ENCODE measurements at regions not wholly inside any gene's neighbourhood (a gene's known extent, or its start where the extent isn't known, plus 50 kb on each side); places are given as distances from the start of the nearest gene placed in this dataset.

- intact Hi-C loops (cut with DNase I) = no loop called here
- peak; percentile 47 for ATAC-seq
- DNase-seq (ENCODE audit: low spot score) = no peak
These were observed 130.3 kb upstream of the SERP2 start for GRCh38 chr13:44243198-44243857.

GRCh38 chr13:44244288-44244687 is 129.3 kb upstream of the SERP2 start:
- no peak for DNase-seq (ENCODE audit: low spot score)
- intact Hi-C loops (cut with DNase I) = no loop called here
- no peak for ATAC-seq

- peak; percentile 76 for DNase-seq (ENCODE audit: low spot score)
- ATAC-seq = peak; percentile 93
- intact Hi-C loops (cut with DNase I) = no loop called here
These were observed 124.2 kb upstream of the SERP2 start for GRCh38 chr13:44249431-44249836.

- ATAC-seq = no peak
- intact Hi-C loops (cut with DNase I) = no loop called here
These were observed 120.7 kb upstream of the SERP2 start for GRCh38 chr13:44252938-44253337.

GRCh38 chr13:44255771-44256364 is 117.8 kb upstream of the SERP2 start:
- no peak for ATAC-seq
- intact Hi-C loops (cut with DNase I) = no loop called here
- no peak for DNase-seq (ENCODE audit: low spot score)

More at GRCh38 chr13:44252938-44253337, 120.7 kb upstream of the SERP2 start:
- no peak for DNase-seq (ENCODE audit: low spot score)

- ATAC-seq (no peak), DNase-seq (ENCODE audit: low spot score) (no peak)
- intact Hi-C loops (cut with DNase I) = no loop called here
These were observed 115.8 kb upstream of the SERP2 start for GRCh38 chr13:44257796-44258195.

GRCh38 chr13:44259045-44260027 is 114.3 kb upstream of the SERP2 start:
- no peak for DNase-seq (ENCODE audit: low spot score)
- ATAC-seq = peak; percentile 27
- intact Hi-C loops (cut with DNase I) = no loop called here

GRCh38 chr13:44260336-44260735 is 113.3 kb upstream of the SERP2 start:
- intact Hi-C loops (cut with DNase I) = no loop called here
- ATAC-seq (no peak), DNase-seq (ENCODE audit: low spot score) (no peak)

GRCh38 chr13:44263751-44264620 is 109.6 kb upstream of the SERP2 start:
- ATAC-seq = peak; percentile 79
- intact Hi-C loops (cut with DNase I) = no loop called here

GRCh38 chr13:44266305-44266704 is 107.3 kb upstream of the SERP2 start:
- no peak for ATAC-seq
- intact Hi-C loops (cut with DNase I) = no loop called here
- no peak for DNase-seq (ENCODE audit: low spot score)

More at GRCh38 chr13:44263751-44264620, 109.6 kb upstream of the SERP2 start:
- no peak for DNase-seq (ENCODE audit: low spot score)

- no peak for DNase-seq (ENCODE audit: low spot score)
- ATAC-seq = no peak
- intact Hi-C loops (cut with DNase I) = no loop called here
These were observed 106.9 kb upstream of the SERP2 start for GRCh38 chr13:44266772-44267171.

GRCh38 chr13:44267203-44267602 is 106.4 kb upstream of the SERP2 start:
- DNase-seq (ENCODE audit: low spot score) (no peak), ATAC-seq (no peak)
- intact Hi-C loops (cut with DNase I) = no loop called here

GRCh38 chr13:44267980-44268379 is 105.6 kb upstream of the SERP2 start:
- intact Hi-C loops (cut with DNase I) = no loop called here
- DNase-seq (ENCODE audit: low spot score) (no peak), ATAC-seq (peak; percentile 44)

GRCh38 chr13:44268980-44269379 is 104.6 kb upstream of the SERP2 start:
- no peak for DNase-seq (ENCODE audit: low spot score)
- intact Hi-C loops (cut with DNase I) = no loop called here
- no peak for ATAC-seq

GRCh38 chr13:44270150-44270549 is 103.5 kb upstream of the SERP2 start:
- ATAC-seq (no peak), DNase-seq (ENCODE audit: low spot score) (no peak)
- intact Hi-C loops (cut with DNase I) = no loop called here

GRCh38 chr13:44271031-44271455 is 102.6 kb upstream of the SERP2 start:
- intact Hi-C loops (cut with DNase I) = no loop called here
- ATAC-seq (peak; percentile 55), DNase-seq (ENCODE audit: low spot score) (no peak)

- intact Hi-C loops (cut with DNase I) = no loop called here
- no peak for DNase-seq (ENCODE audit: low spot score)
- ATAC-seq = peak; percentile 25
These were observed 102.2 kb upstream of the SERP2 start for GRCh38 chr13:44271473-44271872.

GRCh38 chr13:44271915-44272341 is 101.7 kb upstream of the SERP2 start:
- DNase-seq (ENCODE audit: low spot score) (no peak), ATAC-seq (peak; percentile 74)
- intact Hi-C loops (cut with DNase I) = no loop called here

GRCh38 chr13:44272692-44273091 is 100.9 kb upstream of the SERP2 start:
- intact Hi-C loops (cut with DNase I) = no loop called here
- ATAC-seq = peak; percentile 25
- DNase-seq (ENCODE audit: low spot score) = no peak
